Caco-2 (cell line): ENCODE measurements at regions not wholly inside any gene's neighbourhood (a gene's known extent, or its start where the extent isn't known, plus 50 kb on each side); places are given as distances from the start of the nearest gene placed in this dataset.
"Not testable (repeated sequence)": the region's sequence is repeated elsewhere in the genome, so short reads cannot be mapped to it uniquely, and the experiment has no call there.

Experiments
- BruUV-seq: library from RNA; stranded (reverse); fragments of 400-500 nt; replicated peaks from 2 replicates; lab custom pipeline; 2021; lab: Mats Ljungman, UMichigan
- CTCF ChIA-PET: fragments of 300-600 bp; sonication (Branson Sonifier 250); formaldehyde crosslinking; loops from one replicate; lab custom pipeline; 2022; ENCODE audit warnings: antibody characterized with exemption; lab: Charles Lee
- POLR2A ChIA-PET: fragments of 300-600 bp; sonication (Branson Sonifier 250); formaldehyde crosslinking; loops from one replicate; lab custom pipeline; 2022; ENCODE audit warnings: antibody characterized with exemption; lab: Charles Lee
- DNase-seq, 2 experiments: peaks; one replicate each; pipeline versions ENCODE4 v3.0.0 to v3.0.0-alpha.2; 2020 to 2022
- H3K27me3 ChIP-seq: replicated peaks from 2 replicates; pipeline ENCODE4 v1.6.0; 2011; ENCODE audit warnings: low read length; ENCODE audit not compliant: control insufficient read depth, insufficient read depth
- H3K36me3 ChIP-seq: 2 replicates; pipeline ENCODE4 v1.5.1; 2011; ENCODE audit warnings: low read length; ENCODE audit not compliant: control insufficient read depth, insufficient read depth
- H3K4me1 ChIP-seq: fragments of 250-450 bp; sonication (Bioruptor Pico); 2 replicates; pipeline ENCODE4 v1.5.1; 2020; ENCODE audit warnings: mild to moderate bottlenecking
- H3K4me3 ChIP-seq: 2 replicates; pipeline ENCODE4 v1.5.1; 2011; ENCODE audit warnings: low read depth, mild to moderate bottlenecking, control low read depth, low read length
- H3K9me3 ChIP-seq: fragments of 250-450 bp; sonication (Bioruptor Pico); 2 replicates; pipeline ENCODE4 v1.5.1; 2020; ENCODE audit warnings: mild to moderate bottlenecking, moderate library complexity
- H3K27ac Mint-ChIP-seq: one replicate; pipeline ENCODE4 v1.8.0; 2022; ENCODE audit warnings: mixed read lengths; ENCODE audit not compliant: unreplicated experiment
- H3K27me3 Mint-ChIP-seq: one replicate; pipeline ENCODE4 v1.8.0; 2022; ENCODE audit warnings: mixed read lengths; ENCODE audit not compliant: insufficient read depth, unreplicated experiment
- H3K36me3 Mint-ChIP-seq: one replicate; pipeline ENCODE4 v1.8.0; 2022; ENCODE audit warnings: mild to moderate bottlenecking, mixed read lengths; ENCODE audit not compliant: insufficient read depth, unreplicated experiment
- H3K4me1 Mint-ChIP-seq: one replicate; pipeline ENCODE4 v1.8.0; 2022; ENCODE audit warnings: low read depth, mixed read lengths; ENCODE audit not compliant: unreplicated experiment
- H3K4me3 Mint-ChIP-seq: one replicate; pipeline ENCODE4 v1.8.0; 2022; ENCODE audit warnings: mild to moderate bottlenecking, moderate library complexity, mixed read lengths; ENCODE audit not compliant: unreplicated experiment
- H3K9me3 Mint-ChIP-seq: one replicate; pipeline ENCODE4 v1.8.0; 2022; ENCODE audit warnings: mixed read lengths; ENCODE audit not compliant: unreplicated experiment
- intact Hi-C: fragments of 100-400 bp; cut with micrococcal nuclease; formaldehyde crosslinking; loops from one replicate; pipeline ENCODE4 v1.10.0; 2022; ENCODE audit not compliant: unreplicated experiment
- TF ChIP-seq, protein P1 (sequence below), 2 experiments: fragments of 200-600 bp in 1 of 2; IDR thresholded peaks; 1 replicate in 1 of 2; 2 replicates in 1 of 2; pipeline versions ENCODE4 v1.5.1 to v1.8.0; 2011 to 2022; ENCODE audit warnings: antibody characterized with exemption in 1 of 2, control low read depth in 1 of 2, inconsistent platforms in 1 of 2, low read depth in 1 of 2, low read length in 1 of 2, mild to moderate bottlenecking in 1 of 2, moderate library complexity in 1 of 2; ENCODE audit not compliant: insufficient read depth in 1 of 2, severe bottlenecking in 1 of 2, unreplicated experiment in 1 of 2

DNA sequence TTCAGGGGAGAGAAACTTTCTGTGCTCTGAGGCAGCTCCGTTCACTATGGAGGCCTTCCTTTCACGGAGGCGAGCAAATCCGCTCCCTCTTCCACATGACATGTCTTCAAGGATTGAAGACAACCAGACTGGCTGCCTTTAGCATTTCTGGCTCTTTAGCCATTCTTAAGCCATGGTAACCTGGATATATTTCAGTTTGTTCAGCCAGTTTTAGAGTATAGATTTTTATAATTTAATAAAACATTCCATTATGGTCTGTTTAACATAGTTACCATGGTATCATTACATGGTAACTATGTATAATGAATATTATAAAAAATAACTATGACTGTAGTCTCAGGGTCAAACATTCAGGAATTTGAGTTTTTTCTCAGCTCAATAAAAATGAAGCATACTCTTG lies 54.2 kb upstream of the NFIA start:
- Mint-ChIP-seq H3K36me3 (no peaks in the 10 kb centered on the region), H3K4me1 (no peaks in the 10 kb centered on the region), H3K9me3 (no peaks in the 10 kb centered on the region), H3K27ac (no peak overlapping the region), H3K4me3 (no peak overlapping the region), H3K27me3 (peaks cover 8% of the 10 kb centered on the region)
- no peak overlapping the region for H3K4me3 ChIP-seq
- ChIA-PET CTCF (no interaction called here), POLR2A (no interaction called here)
- DNase-seq: no peak
- H3K36me3 ChIP-seq: no peaks in the 10 kb centered on the region
- no peaks in the 10 kb centered on the region for H3K4me1 ChIP-seq
- H3K9me3 ChIP-seq: no peaks in the 10 kb centered on the region
- no TSS peak for BruUV-seq
- intact Hi-C loops: no loop called here
- no peaks in the 10 kb centered on the region for H3K27me3 ChIP-seq
- TF ChIP-seq, protein P1, sequence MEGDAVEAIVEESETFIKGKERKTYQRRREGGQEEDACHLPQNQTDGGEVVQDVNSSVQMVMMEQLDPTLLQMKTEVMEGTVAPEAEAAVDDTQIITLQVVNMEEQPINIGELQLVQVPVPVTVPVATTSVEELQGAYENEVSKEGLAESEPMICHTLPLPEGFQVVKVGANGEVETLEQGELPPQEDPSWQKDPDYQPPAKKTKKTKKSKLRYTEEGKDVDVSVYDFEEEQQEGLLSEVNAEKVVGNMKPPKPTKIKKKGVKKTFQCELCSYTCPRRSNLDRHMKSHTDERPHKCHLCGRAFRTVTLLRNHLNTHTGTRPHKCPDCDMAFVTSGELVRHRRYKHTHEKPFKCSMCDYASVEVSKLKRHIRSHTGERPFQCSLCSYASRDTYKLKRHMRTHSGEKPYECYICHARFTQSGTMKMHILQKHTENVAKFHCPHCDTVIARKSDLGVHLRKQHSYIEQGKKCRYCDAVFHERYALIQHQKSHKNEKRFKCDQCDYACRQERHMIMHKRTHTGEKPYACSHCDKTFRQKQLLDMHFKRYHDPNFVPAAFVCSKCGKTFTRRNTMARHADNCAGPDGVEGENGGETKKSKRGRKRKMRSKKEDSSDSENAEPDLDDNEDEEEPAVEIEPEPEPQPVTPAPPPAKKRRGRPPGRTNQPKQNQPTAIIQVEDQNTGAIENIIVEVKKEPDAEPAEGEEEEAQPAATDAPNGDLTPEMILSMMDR (IDR thresholded peaks at IDR 0.05; ENCODE audit: insufficient read depth in 1 of 2, low read depth in 1 of 2, low read length in 1 of 2, severe bottlenecking in 1 of 2, unreplicated experiment in 1 of 2): no peak

DNA sequence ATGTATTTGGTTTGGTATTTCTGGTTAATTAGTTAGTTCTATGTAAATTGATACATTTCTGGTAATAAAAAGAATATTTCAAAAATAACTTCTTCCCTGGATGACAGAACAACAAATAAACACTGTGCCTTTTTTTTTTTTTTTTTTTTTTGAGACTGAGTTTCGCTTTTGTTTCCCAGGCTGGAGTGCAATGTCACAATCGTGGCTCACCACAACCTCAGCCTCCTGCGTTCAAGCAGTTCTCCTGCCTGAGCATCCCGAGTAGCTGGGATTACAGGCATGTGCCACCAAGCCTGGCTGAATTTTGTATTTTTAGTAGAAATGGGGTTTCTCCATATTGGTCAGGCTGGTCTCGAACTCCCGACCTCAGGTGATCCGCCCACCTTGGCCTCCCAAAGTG lies 64.3 kb upstream of the NFIA start:
- H3K27me3 ChIP-seq, CTCF ChIA-PET, H3K27ac Mint-ChIP-seq, H3K4me3 ChIP-seq, H3K27me3 Mint-ChIP-seq, H3K36me3 ChIP-seq, H3K9me3 ChIP-seq, intact Hi-C loops, H3K9me3 Mint-ChIP-seq, H3K4me1 ChIP-seq, H3K4me1 Mint-ChIP-seq, BruUV-seq, H3K4me3 Mint-ChIP-seq, H3K36me3 Mint-ChIP-seq, DNase-seq, POLR2A ChIA-PET: not testable (repeated sequence)

DNA sequence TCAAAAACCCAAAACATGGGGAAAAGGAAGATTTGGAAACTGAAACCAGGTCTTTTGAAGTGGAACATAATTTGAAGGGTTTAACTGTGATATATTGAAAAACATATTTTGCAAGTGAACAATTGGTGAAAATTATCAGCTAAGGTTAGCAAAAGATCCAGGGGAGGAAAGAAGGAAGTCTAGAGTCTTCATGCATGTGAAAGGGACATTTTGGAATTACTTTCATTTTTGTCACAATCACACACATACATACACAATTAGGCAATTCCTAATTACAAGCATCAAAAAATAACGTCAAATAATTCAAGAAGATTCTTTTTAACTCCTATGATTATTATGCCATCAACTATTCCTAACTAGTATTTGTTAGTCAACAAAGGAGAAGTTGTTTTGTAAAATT lies 64.7 kb upstream of the NFIA start:
- POLR2A ChIA-PET: no interaction called here
- H3K9me3 ChIP-seq: no peaks in the 10 kb centered on the region
- CTCF ChIA-PET: no interaction called here
- TF ChIP-seq, protein P1 (IDR thresholded peaks at IDR 0.05; ENCODE audit: insufficient read depth in 1 of 2, low read depth in 1 of 2, low read length in 1 of 2, severe bottlenecking in 1 of 2, unreplicated experiment in 1 of 2): no peak
- H3K27ac Mint-ChIP-seq: no peak overlapping the region
- intact Hi-C loops: no loop called here
- no peak overlapping the region for H3K4me3 ChIP-seq
- H3K4me3 Mint-ChIP-seq: no peak overlapping the region
- no peaks in the 10 kb centered on the region for H3K9me3 Mint-ChIP-seq
- H3K36me3 Mint-ChIP-seq: no peaks in the 10 kb centered on the region
- no peaks in the 10 kb centered on the region for H3K36me3 ChIP-seq
- H3K4me1 Mint-ChIP-seq: no peaks in the 10 kb centered on the region
- no peaks in the 10 kb centered on the region for H3K4me1 ChIP-seq
- BruUV-seq: no TSS peak
- DNase-seq: no peak
- no peaks in the 10 kb centered on the region for H3K27me3 ChIP-seq
- H3K27me3 Mint-ChIP-seq: peaks cover 7% of the 10 kb centered on the region
